WTC11 (cell line): ENCODE measurements at regions not wholly inside any gene's neighbourhood (a gene's known extent, or its start where the extent isn't known, plus 50 kb on each side); places are given as distances from the start of the nearest gene placed in this dataset.
"Not testable (repeated sequence)": the region's sequence is repeated elsewhere in the genome, so short reads cannot be mapped to it uniquely, and the experiment has no call there.

ENCODE experiments used
- ATAC-seq: fragments of 200-7000 bp; cut with Tn5 transposase; 2 replicates; pipeline ENCODE4 v1.10.0; 2021; ENCODE audit warnings: mild to moderate bottlenecking, moderate library complexity
- CTCF ChIA-PET: fragments of 300-600 bp; sonication (Branson Sonifier 250); formaldehyde crosslinking; loops from one replicate; lab custom pipeline; 2021; ENCODE audit warnings: antibody characterized with exemption; lab: Charles Lee
- POLR2A ChIA-PET: fragments of 350-600 bp; sonication (Branson Sonifier 250); formaldehyde crosslinking; loops from one replicate; lab custom pipeline; 2021; ENCODE audit warnings: antibody characterized with exemption; lab: Charles Lee
- DNase-seq: peaks from one replicate; pipeline ENCODE4 v3.0.0; 2021; ENCODE audit warnings: low spot score
- H3K27ac Mint-ChIP-seq: 2 replicates; pipeline ENCODE4 v1.8.0; 2021; ENCODE audit warnings: mixed read lengths
- H3K27me3 Mint-ChIP-seq: 2 replicates; pipeline ENCODE4 v1.8.0; 2021; ENCODE audit warnings: low read depth, mild to moderate bottlenecking, moderate library complexity, mixed read lengths
- H3K36me3 Mint-ChIP-seq: 2 replicates; pipeline ENCODE4 v1.8.0; 2021; ENCODE audit warnings: mixed read lengths
- H3K4me1 Mint-ChIP-seq: 2 replicates; pipeline ENCODE4 v1.8.0; 2022; ENCODE audit warnings: mixed read lengths
- H3K4me3 Mint-ChIP-seq: 2 replicates; pipeline ENCODE4 v1.8.0; 2021; ENCODE audit warnings: mild to moderate bottlenecking, moderate library complexity, mixed read lengths
- H3K9me3 Mint-ChIP-seq: 2 replicates; pipeline ENCODE4 v1.8.0; 2021; ENCODE audit warnings: mixed read lengths

- H3K27me3 Mint-ChIP-seq, H3K4me3 Mint-ChIP-seq, POLR2A ChIA-PET, CTCF ChIA-PET, DNase-seq, ATAC-seq, H3K9me3 Mint-ChIP-seq, H3K36me3 Mint-ChIP-seq, H3K4me1 Mint-ChIP-seq, H3K27ac Mint-ChIP-seq: not testable (repeated sequence)
Observed at GRCh38 chrY:26167332-26167731, 545.4 kb downstream of the CDY1 start.

- POLR2A ChIA-PET: not testable (repeated sequence)
Observed at GRCh38 chrY:26179326-26179725, 557.4 kb downstream of the CDY1 start.

GRCh38 chrY:26224974-26225373 lies 603.1 kb downstream of the CDY1 start:
- H3K36me3 Mint-ChIP-seq, H3K4me1 Mint-ChIP-seq, H3K9me3 Mint-ChIP-seq, POLR2A ChIA-PET, H3K4me3 Mint-ChIP-seq, ATAC-seq, CTCF ChIA-PET, H3K27ac Mint-ChIP-seq, H3K27me3 Mint-ChIP-seq, DNase-seq: not testable (repeated sequence)

More at GRCh38 chrY:26179326-26179725, 557.4 kb downstream of the CDY1 start:
- H3K4me3 Mint-ChIP-seq, CTCF ChIA-PET, H3K27ac Mint-ChIP-seq, ATAC-seq, H3K4me1 Mint-ChIP-seq, H3K9me3 Mint-ChIP-seq, H3K36me3 Mint-ChIP-seq, H3K27me3 Mint-ChIP-seq, DNase-seq: not testable (repeated sequence)

GRCh38 chrY:26225468-26225867 lies 603.6 kb downstream of the CDY1 start:
- ATAC-seq, H3K4me1 Mint-ChIP-seq, POLR2A ChIA-PET, CTCF ChIA-PET, H3K9me3 Mint-ChIP-seq, H3K36me3 Mint-ChIP-seq, H3K4me3 Mint-ChIP-seq, DNase-seq, H3K27me3 Mint-ChIP-seq, H3K27ac Mint-ChIP-seq: not testable (repeated sequence)

DNA sequence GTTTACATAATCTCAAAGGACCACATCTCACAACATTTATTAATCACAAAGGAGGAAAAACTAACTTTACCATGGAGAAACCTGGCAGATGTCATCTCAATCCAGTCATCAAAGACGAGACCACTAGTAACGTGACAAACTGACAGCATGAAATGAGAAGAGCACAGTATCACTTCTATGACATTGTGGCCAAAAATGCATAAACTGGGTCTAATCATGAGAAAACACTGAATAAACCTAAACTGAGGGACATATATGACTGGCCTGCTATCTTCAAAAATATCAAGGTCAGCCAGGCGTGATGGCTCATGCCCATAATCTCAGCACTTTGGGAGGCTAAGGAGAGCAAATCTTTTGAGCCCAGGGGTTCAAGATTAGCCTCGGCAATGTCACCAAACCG lies 619.0 kb downstream of the CDY1 start:
- ATAC-seq, H3K4me1 Mint-ChIP-seq, H3K36me3 Mint-ChIP-seq, H3K4me3 Mint-ChIP-seq, POLR2A ChIA-PET, H3K27me3 Mint-ChIP-seq, H3K27ac Mint-ChIP-seq, H3K9me3 Mint-ChIP-seq, CTCF ChIA-PET, DNase-seq: not testable (repeated sequence)

DNA sequence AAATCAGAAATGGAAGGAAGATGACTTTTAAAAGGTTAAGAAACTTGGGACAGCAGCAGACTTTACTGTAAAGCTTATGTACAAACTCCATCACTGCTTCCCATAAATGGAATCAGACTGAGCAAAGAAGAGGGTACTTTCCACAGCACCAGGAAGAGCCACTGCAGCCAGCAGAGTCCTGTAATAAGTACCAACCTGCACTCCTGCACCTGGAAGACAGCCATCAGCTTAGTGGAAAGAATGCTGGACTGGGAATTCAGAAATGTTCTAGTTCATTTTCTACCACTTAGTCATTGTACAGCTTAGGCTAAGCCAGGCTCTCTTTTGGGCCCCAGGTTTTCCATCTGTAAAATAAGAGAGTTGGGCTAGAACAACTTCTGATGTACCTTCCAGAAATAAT lies 632.3 kb downstream of the CDY1 start:
- H3K27ac Mint-ChIP-seq, DNase-seq, H3K4me3 Mint-ChIP-seq, POLR2A ChIA-PET, H3K27me3 Mint-ChIP-seq, H3K36me3 Mint-ChIP-seq, H3K9me3 Mint-ChIP-seq, ATAC-seq, H3K4me1 Mint-ChIP-seq, CTCF ChIA-PET: not testable (repeated sequence)

DNA sequence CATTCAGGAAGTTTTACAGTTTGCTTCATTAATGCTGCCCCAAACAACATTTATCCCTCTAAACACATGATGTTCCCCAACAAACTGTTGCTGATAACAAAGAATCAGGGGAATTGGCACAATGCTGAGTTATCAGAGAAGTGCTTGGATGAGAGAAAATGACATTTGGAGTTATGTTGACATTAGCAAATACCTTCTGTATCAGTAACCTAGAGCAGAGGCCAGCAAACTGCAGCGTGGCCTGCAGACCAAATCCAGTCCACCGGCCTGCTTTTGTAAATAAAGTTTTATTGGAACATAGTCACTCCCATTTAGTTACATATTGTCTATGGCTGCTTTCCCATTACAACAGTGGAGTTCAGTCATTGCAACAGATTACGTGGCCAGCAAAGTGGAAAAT lies 643.5 kb downstream of the CDY1 start:
- CTCF ChIA-PET, DNase-seq, H3K4me3 Mint-ChIP-seq, POLR2A ChIA-PET, H3K9me3 Mint-ChIP-seq, H3K36me3 Mint-ChIP-seq, ATAC-seq, H3K27me3 Mint-ChIP-seq, H3K4me1 Mint-ChIP-seq, H3K27ac Mint-ChIP-seq: not testable (repeated sequence)

- H3K4me3 Mint-ChIP-seq, H3K27ac Mint-ChIP-seq, H3K27me3 Mint-ChIP-seq, CTCF ChIA-PET, H3K36me3 Mint-ChIP-seq, DNase-seq, H3K9me3 Mint-ChIP-seq, POLR2A ChIA-PET, ATAC-seq, H3K4me1 Mint-ChIP-seq: not testable (repeated sequence)
Observed at GRCh38 chrY:26268421-26268820, 646.5 kb downstream of the CDY1 start.

DNA sequence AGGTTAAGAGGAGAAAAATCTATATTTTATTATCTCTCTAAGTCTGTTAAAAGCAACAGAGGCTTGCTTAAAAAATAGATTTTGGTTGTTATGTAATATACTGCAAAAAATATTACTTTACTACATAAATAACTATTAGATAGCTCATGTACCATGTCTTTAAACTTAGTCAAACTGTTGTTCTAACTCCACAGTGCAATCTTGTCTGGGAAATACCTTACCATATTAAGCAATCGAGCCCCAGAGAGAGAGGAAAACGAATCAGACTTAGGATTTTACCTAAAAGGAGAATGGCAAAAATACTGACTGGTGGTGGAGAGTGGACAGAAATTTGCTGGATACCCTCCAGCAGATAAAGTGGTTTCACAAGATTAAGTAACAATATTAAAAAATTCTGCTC lies 647.0 kb downstream of the CDY1 start:
- H3K36me3 Mint-ChIP-seq, H3K27me3 Mint-ChIP-seq: not testable (repeated sequence)

DNA sequence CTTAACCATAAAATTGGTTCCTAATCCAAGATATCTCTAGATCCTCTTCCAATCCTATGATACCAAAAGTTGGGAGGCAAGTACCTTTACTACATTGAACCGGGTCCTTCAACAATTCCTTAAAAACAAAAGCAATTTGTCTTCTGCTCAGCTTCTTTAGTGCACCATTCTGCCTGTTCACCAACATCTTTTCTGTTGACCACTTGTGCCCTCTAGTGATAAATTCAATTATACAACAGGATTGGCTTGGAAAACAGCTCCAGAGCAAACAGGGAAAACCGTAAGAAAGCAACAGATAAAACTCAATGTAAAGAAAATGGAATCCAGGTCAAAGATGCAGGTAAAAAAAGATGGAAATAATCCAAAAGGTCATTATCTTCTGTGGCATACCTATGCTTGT lies 651.2 kb downstream of the CDY1 start:
- POLR2A ChIA-PET, ATAC-seq, H3K27me3 Mint-ChIP-seq, H3K4me3 Mint-ChIP-seq, H3K9me3 Mint-ChIP-seq, DNase-seq, CTCF ChIA-PET, H3K27ac Mint-ChIP-seq, H3K36me3 Mint-ChIP-seq, H3K4me1 Mint-ChIP-seq: not testable (repeated sequence)

More for the DNA sequence above, 647.0 kb downstream of the CDY1 start:
- H3K4me1 Mint-ChIP-seq, CTCF ChIA-PET, H3K27ac Mint-ChIP-seq, DNase-seq, ATAC-seq, H3K4me3 Mint-ChIP-seq, H3K9me3 Mint-ChIP-seq, POLR2A ChIA-PET: not testable (repeated sequence)

DNA sequence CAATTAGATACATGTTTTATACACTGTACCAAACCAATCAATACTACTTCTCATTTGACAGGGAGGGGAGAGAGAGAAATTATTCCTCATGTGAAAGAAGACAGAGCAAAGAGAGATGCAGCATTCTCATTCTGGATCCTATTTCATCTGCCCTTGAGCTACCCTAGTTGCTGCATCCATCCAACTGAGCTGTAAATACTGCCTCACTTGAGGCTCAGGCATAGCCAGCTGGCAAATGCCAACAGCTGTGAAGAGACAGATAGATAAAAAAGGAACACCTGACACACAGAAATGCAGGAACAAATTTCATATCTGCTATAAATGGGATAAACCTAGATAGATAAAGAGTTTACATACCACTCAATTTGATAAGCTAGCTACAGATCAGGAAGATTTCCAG lies 684.1 kb downstream of the CDY1 start:
- CTCF ChIA-PET, H3K9me3 Mint-ChIP-seq, H3K27ac Mint-ChIP-seq, H3K27me3 Mint-ChIP-seq, DNase-seq, H3K36me3 Mint-ChIP-seq, POLR2A ChIA-PET, H3K4me1 Mint-ChIP-seq, H3K4me3 Mint-ChIP-seq, ATAC-seq: not testable (repeated sequence)

DNA sequence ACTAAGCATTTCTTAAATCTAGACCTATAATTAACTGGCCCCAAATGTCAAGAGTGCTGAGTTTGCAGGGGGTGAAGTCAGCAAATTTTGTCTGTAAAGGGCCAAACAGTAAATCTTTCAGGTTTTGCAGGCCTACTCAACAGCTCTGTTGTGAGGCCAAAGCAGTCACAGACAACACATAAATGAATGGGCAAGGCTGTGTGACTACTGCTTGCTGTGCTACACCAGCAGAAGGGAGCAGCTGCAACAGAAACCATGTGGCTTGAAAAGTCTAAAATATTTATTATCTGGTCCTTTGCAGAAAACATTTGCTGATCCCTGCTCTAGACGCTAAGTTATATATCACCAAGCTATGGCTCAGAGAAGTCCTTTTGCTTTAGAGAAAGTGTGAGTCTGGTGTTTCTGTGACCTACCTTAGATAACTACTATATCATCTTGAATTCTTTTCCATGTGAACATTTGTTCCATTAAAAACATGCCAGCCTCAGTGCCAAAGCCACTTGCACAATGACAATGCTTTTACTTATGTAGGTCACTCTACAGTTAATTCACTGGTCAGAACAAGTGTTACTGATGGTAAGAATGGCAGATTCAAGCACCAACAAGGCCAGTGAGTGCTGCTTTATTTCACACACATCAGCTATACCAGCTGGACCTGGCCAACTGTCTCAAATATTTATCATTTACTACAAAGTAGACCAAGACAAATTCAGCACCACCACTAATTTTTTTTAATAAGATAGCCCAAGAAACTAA lies 684.9 kb downstream of the CDY1 start:
- H3K27ac Mint-ChIP-seq, H3K27me3 Mint-ChIP-seq, H3K4me3 Mint-ChIP-seq, DNase-seq, CTCF ChIA-PET, H3K9me3 Mint-ChIP-seq, ATAC-seq, POLR2A ChIA-PET, H3K4me1 Mint-ChIP-seq, H3K36me3 Mint-ChIP-seq: not testable (repeated sequence)

DNA sequence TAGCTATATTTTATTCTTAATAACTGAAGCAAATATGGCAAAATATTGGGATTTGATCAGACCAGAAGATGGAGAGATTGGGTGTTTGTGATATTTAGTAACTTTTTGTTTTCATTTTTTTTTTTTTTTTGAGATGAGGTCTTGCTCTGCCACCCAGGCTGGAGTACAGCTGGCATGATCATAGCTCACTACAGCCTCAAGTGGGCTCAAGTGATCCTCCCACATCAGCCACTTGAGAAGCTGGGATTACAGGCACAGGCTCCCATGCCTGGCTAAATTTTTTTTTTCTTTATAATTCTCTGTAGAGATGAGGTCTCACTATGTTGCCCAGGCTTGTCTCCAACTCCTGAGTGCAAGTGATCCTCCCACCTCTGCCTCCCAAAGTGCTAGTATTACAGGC lies 686.4 kb downstream of the CDY1 start:
- CTCF ChIA-PET, H3K9me3 Mint-ChIP-seq, H3K4me1 Mint-ChIP-seq, H3K4me3 Mint-ChIP-seq, H3K27ac Mint-ChIP-seq, ATAC-seq, H3K27me3 Mint-ChIP-seq, H3K36me3 Mint-ChIP-seq, DNase-seq, POLR2A ChIA-PET: not testable (repeated sequence)
